HEK293 (cell line): ENCODE measurements at regions not wholly inside any gene's neighbourhood (a gene's known extent, or its start where the extent isn't known, plus 50 kb on each side); places are given as distances from the start of the nearest gene placed in this dataset.

Experiments used
- EGR2 ChIP-seq: fragments of 450-650 bp; formaldehyde crosslinking; IDR thresholded peaks from 2 replicates; pipeline ENCODE4 v1.5.1; 2016; ENCODE audit warnings: low read depth, missing biosample characterization, missing genetic modification characterization
- MYNN ChIP-seq: fragments of 450-650 bp; formaldehyde crosslinking; IDR thresholded peaks from 2 replicates; pipeline ENCODE4 v1.5.1; 2016; ENCODE audit warnings: missing biosample characterization, missing genetic modification characterization, borderline replicate concordance
- PRDM6 ChIP-seq: fragments of 450-650 bp; formaldehyde crosslinking; IDR thresholded peaks from 2 replicates; pipeline ENCODE4 v1.5.1; 2017; ENCODE audit warnings: missing biosample characterization, missing genetic modification characterization
- ZFP41 ChIP-seq: fragments of 450-650 bp; formaldehyde crosslinking; IDR thresholded peaks from 2 replicates; pipeline ENCODE4 v1.5.1; 2016; ENCODE audit warnings: missing biosample characterization, missing genetic modification characterization, borderline replicate concordance
- ZIC2 ChIP-seq: fragments of 450-650 bp; formaldehyde crosslinking; IDR thresholded peaks from 2 replicates; pipeline ENCODE4 v1.5.1; 2016; ENCODE audit warnings: missing biosample characterization, missing genetic modification characterization
- ZNF146 ChIP-seq: fragments of 450-650 bp; formaldehyde crosslinking; IDR thresholded peaks from 2 replicates; pipeline ENCODE4 v1.5.1; 2016; ENCODE audit warnings: missing biosample characterization, missing genetic modification characterization
- ZNF211 ChIP-seq: fragments of 450-650 bp; formaldehyde crosslinking; IDR thresholded peaks from 2 replicates; pipeline ENCODE4 v1.5.1; 2016; ENCODE audit warnings: low read depth, missing biosample characterization, missing genetic modification characterization
- ZNF311 ChIP-seq: fragments of 450-650 bp; formaldehyde crosslinking; IDR thresholded peaks from 2 replicates; pipeline ENCODE4 v1.5.1; 2017; ENCODE audit warnings: missing biosample characterization, missing genetic modification characterization, borderline replicate concordance
- ZNF837 ChIP-seq: fragments of 450-650 bp; formaldehyde crosslinking; IDR thresholded peaks from 2 replicates; pipeline ENCODE4 v1.5.1; 2016; ENCODE audit warnings: missing biosample characterization, missing genetic modification characterization
- TF ChIP-seq, protein P1 (sequence below): fragments of 450-650 bp; formaldehyde crosslinking; IDR thresholded peaks from 2 replicates; pipeline ENCODE4 v1.5.1; 2016; ENCODE audit warnings: missing biosample characterization, missing genetic modification characterization
- TF ChIP-seq, protein P2 (sequence below): fragments of 450-650 bp; formaldehyde crosslinking; conservative IDR thresholded peaks from 2 replicates; pipeline ENCODE4 v1.5.1; 2016; ENCODE audit warnings: low read depth, missing biosample characterization, missing genetic modification characterization

DNA sequence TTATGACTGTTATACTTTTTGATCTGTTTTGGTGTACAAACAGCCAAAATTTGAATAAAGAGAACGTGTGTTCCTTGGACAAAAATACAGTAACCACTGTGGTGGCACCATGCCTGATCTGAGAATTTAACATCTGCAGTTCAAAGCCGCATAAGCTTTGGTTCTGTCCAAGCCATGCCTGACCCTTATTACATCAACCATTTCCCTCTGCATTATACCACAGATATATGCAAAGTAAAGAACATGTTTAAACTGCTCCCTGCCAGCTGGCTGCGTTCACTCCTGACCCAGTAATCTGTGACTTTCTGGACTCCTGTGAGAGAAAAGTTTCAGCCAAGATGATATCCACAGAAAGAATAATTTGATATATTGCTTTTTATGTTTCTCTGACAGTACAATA is 890.5 kb upstream of the ANO3 start:
- TF ChIP-seq PRDM6 (tag by site-specific recombination), result no peak
- no peak for TF ChIP-seq ZNF146 (tag by site-specific recombination)
- TF ChIP-seq ZFP41, result no peak
- TF ChIP-seq, protein P1, sequence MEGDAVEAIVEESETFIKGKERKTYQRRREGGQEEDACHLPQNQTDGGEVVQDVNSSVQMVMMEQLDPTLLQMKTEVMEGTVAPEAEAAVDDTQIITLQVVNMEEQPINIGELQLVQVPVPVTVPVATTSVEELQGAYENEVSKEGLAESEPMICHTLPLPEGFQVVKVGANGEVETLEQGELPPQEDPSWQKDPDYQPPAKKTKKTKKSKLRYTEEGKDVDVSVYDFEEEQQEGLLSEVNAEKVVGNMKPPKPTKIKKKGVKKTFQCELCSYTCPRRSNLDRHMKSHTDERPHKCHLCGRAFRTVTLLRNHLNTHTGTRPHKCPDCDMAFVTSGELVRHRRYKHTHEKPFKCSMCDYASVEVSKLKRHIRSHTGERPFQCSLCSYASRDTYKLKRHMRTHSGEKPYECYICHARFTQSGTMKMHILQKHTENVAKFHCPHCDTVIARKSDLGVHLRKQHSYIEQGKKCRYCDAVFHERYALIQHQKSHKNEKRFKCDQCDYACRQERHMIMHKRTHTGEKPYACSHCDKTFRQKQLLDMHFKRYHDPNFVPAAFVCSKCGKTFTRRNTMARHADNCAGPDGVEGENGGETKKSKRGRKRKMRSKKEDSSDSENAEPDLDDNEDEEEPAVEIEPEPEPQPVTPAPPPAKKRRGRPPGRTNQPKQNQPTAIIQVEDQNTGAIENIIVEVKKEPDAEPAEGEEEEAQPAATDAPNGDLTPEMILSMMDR (tag by site-specific recombination), result no peak
- TF ChIP-seq ZNF837, result no peak
- TF ChIP-seq MYNN (tag by site-specific recombination), result no peak
- TF ChIP-seq ZNF211 (tag by site-specific recombination), result no peak
- no peak for TF ChIP-seq ZIC2
- no peak for TF ChIP-seq ZNF311 (tag by site-specific recombination)
- no peak for TF ChIP-seq EGR2
- TF ChIP-seq, protein P2, sequence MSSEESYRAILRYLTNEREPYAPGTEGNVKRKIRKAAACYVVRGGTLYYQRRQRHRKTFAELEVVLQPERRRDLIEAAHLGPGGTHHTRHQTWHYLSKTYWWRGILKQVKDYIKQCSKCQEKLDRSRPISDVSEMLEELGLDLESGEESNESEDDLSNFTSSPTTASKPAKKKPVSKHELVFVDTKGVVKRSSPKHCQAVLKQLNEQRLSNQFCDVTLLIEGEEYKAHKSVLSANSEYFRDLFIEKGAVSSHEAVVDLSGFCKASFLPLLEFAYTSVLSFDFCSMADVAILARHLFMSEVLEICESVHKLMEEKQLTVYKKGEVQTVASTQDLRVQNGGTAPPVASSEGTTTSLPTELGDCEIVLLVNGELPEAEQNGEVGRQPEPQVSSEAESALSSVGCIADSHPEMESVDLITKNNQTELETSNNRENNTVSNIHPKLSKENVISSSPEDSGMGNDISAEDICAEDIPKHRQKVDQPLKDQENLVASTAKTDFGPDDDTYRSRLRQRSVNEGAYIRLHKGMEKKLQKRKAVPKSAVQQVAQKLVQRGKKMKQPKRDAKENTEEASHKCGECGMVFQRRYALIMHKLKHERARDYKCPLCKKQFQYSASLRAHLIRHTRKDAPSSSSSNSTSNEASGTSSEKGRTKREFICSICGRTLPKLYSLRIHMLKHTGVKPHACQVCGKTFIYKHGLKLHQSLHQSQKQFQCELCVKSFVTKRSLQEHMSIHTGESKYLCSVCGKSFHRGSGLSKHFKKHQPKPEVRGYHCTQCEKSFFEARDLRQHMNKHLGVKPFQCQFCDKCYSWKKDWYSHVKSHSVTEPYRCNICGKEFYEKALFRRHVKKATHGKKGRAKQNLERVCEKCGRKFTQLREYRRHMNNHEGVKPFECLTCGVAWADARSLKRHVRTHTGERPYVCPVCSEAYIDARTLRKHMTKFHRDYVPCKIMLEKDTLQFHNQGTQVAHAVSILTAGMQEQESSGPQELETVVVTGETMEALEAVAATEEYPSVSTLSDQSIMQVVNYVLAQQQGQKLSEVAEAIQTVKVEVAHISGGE (tag by site-specific recombination), result no peak
